Right atrium auricular region (tissue), 2 donors: ENCODE measurements at regions not wholly inside any gene's neighbourhood (a gene's known extent, or its start where the extent isn't known, plus 50 kb on each side); places are given as distances from the start of the nearest gene placed in this dataset.

ENCODE experiments used
- DNase-seq: peaks from one replicate; pipeline ENCODE4 v3.0.0-alpha.2; 2019; ENCODE audit warnings: low spot score
- H3K27ac ChIP-seq, 2 donors: fragments of 200-600 bp; sonication (generic); 1 replicate in 1 of 2; 2 replicates in 1 of 2; pipeline ENCODE4 v1.5.1; 2016 to 2019
- H3K27me3 ChIP-seq, 2 donors: fragments of 200-600 bp; sonication (generic); one replicate each; pipeline versions ENCODE4 v1.5.1 to v1.6.0; 2017 to 2019
- H3K36me3 ChIP-seq: fragments of 200-600 bp; sonication (generic); one replicate; pipeline ENCODE4 v1.5.1; 2016
- H3K4me1 ChIP-seq, 2 donors: fragments of 200-600 bp; sonication (generic); one replicate each; pipeline versions ENCODE4 v1.5.1 to v1.6.0; 2017 to 2019
- H3K4me3 ChIP-seq, 2 donors: fragments of 200-600 bp; sonication (generic); 1 replicate in 1 of 2; 2 replicates in 1 of 2; pipeline ENCODE4 v1.5.1; 2017 to 2019; ENCODE audit warnings: mild to moderate bottlenecking in 1 of 2, moderate library complexity in 1 of 2
- H3K9me3 ChIP-seq, 2 donors: fragments of 200-600 bp; sonication (generic); one replicate each; pipeline ENCODE4 v1.5.1; 2019
- CTCF ChIP-seq, 2 donors: fragments of 200-600 bp; sonication (generic); IDR thresholded peaks; one replicate each; pipeline ENCODE4 v1.5.1; 2019; ENCODE audit warnings: antibody characterized with exemption in 2 of 2

DNA sequence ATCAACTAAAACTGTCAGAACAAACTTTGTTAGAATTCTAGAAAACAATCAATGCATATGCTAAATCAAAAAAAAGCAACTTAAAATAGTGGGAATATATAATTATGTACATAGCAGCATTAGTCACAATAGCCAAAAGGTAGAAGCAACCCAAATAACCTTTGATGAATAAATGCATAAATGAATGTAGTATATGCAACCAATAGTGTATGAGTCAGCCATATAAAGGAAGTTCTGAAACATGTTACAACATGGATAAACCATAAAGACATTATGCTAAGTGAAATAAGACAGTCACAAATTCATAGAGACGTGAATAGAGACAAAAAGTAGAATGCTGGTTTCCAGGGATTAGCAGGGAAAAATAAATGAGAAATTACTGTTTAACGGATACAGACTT lies 762.8 kb upstream of the INTU start:
- Histone ChIP-seq H3K9me3 (peaks cover 8 to 23% of the 10 kb centered on the region in 2 donors), H3K4me3 (no peak overlapping the region), H3K36me3 (no peaks in the 10 kb centered on the region), H3K4me1 (no peaks in the 10 kb centered on the region), H3K27me3 (no peaks in the 10 kb centered on the region), H3K27ac (no peak overlapping the region)
- DNase-seq: no peak
- no peak for TF ChIP-seq CTCF (IDR thresholded peaks at IDR 0.05)

DNA sequence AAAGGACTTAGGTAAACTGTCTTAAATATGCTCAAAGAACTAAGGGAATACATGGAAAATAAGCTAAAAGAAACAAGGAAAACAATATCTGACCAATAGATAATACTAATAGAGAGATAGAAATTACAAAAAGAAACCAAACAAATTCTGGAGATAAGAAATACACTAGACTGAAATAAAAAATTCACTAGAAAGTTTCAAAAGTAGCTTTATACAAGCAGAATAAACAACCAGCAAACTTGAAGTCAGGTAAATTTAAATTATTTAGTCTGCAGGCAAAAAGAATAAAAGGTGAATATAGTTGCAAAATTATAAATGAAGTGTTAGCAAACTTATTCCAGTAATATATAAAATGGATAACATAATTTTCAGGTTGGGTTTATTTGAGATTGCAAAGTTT lies 760.9 kb upstream of the INTU start:
- DNase-seq: no peak
- Histone ChIP-seq H3K27me3 (no peaks in the 10 kb centered on the region), H3K9me3 (peaks cover 8 to 23% of the 10 kb centered on the region in 2 donors), H3K27ac (no peak overlapping the region), H3K4me1 (no peaks in the 10 kb centered on the region), H3K4me3 (no peak overlapping the region), H3K36me3 (no peaks in the 10 kb centered on the region)
- no peak for TF ChIP-seq CTCF (IDR thresholded peaks at IDR 0.05)

GRCh38 chr4:126874533-126874932 lies 758.2 kb upstream of the INTU start:
- H3K9me3 ChIP-seq: peaks cover 8 to 23% of the 10 kb centered on the region in 2 donors
- DNase-seq: no peak
- no peak overlapping the region for H3K4me3 ChIP-seq
- no peaks in the 10 kb centered on the region for H3K4me1 ChIP-seq
- H3K27me3 ChIP-seq: no peaks in the 10 kb centered on the region
- TF ChIP-seq CTCF (IDR thresholded peaks at IDR 0.05): no peak
- H3K27ac ChIP-seq: no peak overlapping the region
- no peaks in the 10 kb centered on the region for H3K36me3 ChIP-seq

- Histone ChIP-seq H3K9me3 (no peaks in the 10 kb centered on the region), H3K4me3 (no peak overlapping the region), H3K36me3 (no peaks in the 10 kb centered on the region), H3K27ac (no peak overlapping the region), H3K27me3 (no peaks in the 10 kb centered on the region), H3K4me1 (no peaks in the 10 kb centered on the region)
- DNase-seq: no peak
- no peak for TF ChIP-seq CTCF (IDR thresholded peaks at IDR 0.05)
Observed at GRCh38 chr4:126888968-126889367, 743.8 kb upstream of the INTU start.

DNA sequence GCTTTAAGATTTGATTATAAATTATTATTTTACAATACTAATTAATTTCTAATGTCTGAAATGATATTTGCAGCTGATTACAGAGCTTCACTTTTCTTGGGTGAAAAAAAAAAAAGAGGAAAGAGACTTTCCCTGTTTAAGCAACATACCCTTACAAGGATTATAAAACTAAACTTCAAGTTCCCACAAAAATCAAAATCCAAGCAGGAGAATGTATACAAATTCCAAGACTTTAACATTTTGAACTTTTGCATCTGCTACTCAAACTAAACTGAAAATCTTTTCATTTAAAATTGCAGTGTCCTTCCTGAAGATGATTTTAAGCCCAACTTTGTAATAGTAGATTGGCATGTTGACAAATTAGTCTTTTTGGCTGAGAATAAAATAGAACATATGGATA lies 742.4 kb upstream of the INTU start:
- no peaks in the 10 kb centered on the region for H3K27me3 ChIP-seq
- no peaks in the 10 kb centered on the region for H3K36me3 ChIP-seq
- H3K4me3 ChIP-seq: no peak overlapping the region
- no peak for TF ChIP-seq CTCF (IDR thresholded peaks at IDR 0.05)
- H3K9me3 ChIP-seq: no peaks in the 10 kb centered on the region
- no peaks in the 10 kb centered on the region for H3K4me1 ChIP-seq
- H3K27ac ChIP-seq: no peak overlapping the region
- DNase-seq: no peak

DNA sequence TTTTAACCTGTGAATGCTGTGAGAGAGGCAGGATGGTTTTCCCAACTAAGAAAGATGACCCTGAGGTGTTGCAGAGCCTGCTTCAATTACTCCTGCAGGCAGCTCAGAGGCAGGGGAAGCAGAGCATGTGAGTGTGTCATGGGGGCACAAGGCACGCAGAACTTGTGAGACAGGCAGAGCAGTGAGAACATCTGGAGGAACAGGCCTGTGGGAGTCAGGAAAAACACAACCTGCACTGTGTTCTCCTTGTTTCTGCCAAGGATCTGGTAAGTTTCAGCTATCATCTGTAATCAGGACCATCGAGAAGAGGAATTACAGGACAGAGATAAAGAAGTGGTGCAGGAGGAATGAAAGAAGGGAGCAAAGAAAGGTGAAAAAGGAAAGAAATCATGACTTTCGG lies 741.8 kb upstream of the INTU start:
- Histone ChIP-seq H3K36me3 (no peaks in the 10 kb centered on the region), H3K27me3 (no peaks in the 10 kb centered on the region), H3K4me3 (no peak overlapping the region), H3K27ac (no peak overlapping the region), H3K9me3 (no peaks in the 10 kb centered on the region), H3K4me1 (no peaks in the 10 kb centered on the region)
- no peak for DNase-seq
- TF ChIP-seq CTCF (IDR thresholded peaks at IDR 0.05): no peak
